Spleen (tissue), 11 donors: ENCODE measurements at regions not wholly inside any gene's neighbourhood (a gene's known extent, or its start where the extent isn't known, plus 50 kb on each side); places are given as distances from the start of the nearest gene placed in this dataset.

Experiments used
- DNase-seq: peaks from one replicate; pipeline ENCODE4 v3.0.0-alpha.2; 2020
- H3K27ac ChIP-seq, 8 donors: fragments of 200-600 bp; sonication (generic) in 7 of 8; 1 replicate in 4 of 8; 2 replicates in 4 of 8; pipeline versions ENCODE4 v1.5.0 to v1.8.0; 2016 to 2021; ENCODE audit warnings: inconsistent platforms in 4 of 8, mild to moderate bottlenecking in 4 of 8, moderate library complexity in 1 of 8
- H3K27me3 ChIP-seq, 7 donors: fragments of 200-600 bp; sonication (generic) in 6 of 7; replicated peaks in 1 of 7; 1 replicate in 4 of 7; 2 replicates in 3 of 7; pipeline versions ENCODE4 v1.5.0 to v1.8.0; 2016 to 2021; ENCODE audit warnings: inconsistent platforms in 3 of 7, mild to moderate bottlenecking in 1 of 7
- H3K36me3 ChIP-seq, 6 donors: fragments of 200-600 bp; sonication (generic) in 5 of 6; 1 replicate in 4 of 6; 2 replicates in 2 of 6; pipeline versions ENCODE4 v1.5.0 to v1.8.0; 2016 to 2021; ENCODE audit warnings: inconsistent platforms in 2 of 6
- H3K4me1 ChIP-seq, 6 donors: fragments of 200-600 bp; sonication (generic) in 5 of 6; 1 replicate in 3 of 6; 2 replicates in 3 of 6; pipeline versions ENCODE4 v1.5.0 to v1.8.0; 2016 to 2021; ENCODE audit warnings: inconsistent platforms in 3 of 6
- H3K4me3 ChIP-seq, 8 donors: fragments of 200-600 bp; sonication (generic) in 7 of 8; 1 replicate in 4 of 8; 2 replicates in 4 of 8; pipeline versions ENCODE4 v1.5.0 to v1.8.0; 2016 to 2021; ENCODE audit warnings: inconsistent platforms in 4 of 8, mild to moderate bottlenecking in 4 of 8, moderate library complexity in 2 of 8
- H3K9me3 ChIP-seq, 8 donors: fragments of 200-600 bp; sonication (generic) in 7 of 8; 1 replicate in 4 of 8; 2 replicates in 4 of 8; pipeline versions ENCODE4 v1.5.0 to v1.8.0; 2016 to 2021; ENCODE audit warnings: inconsistent platforms in 4 of 8
- CTCF ChIP-seq, 11 experiments: fragments of 200-600 bp in 7 of 11; fragments of 450-650 bp in 4 of 11; sonication (generic) in 4 of 11; IDR thresholded peaks in 8 of 11; conservative IDR thresholded peaks in 3 of 11; 1 replicate in 7 of 11; 2 replicates in 4 of 11; pipeline versions ENCODE4 v1.4.0 to v1.8.0; 2016 to 2021; ENCODE audit warnings: antibody characterized with exemption in 11 of 11, inconsistent platforms in 4 of 11, mild to moderate bottlenecking in 1 of 11
- POLR2A ChIP-seq, 3 donors: fragments of 450-650 bp; IDR thresholded peaks; one replicate each; pipeline ENCODE4 v1.5.1; 2017; ENCODE audit warnings: antibody characterized with exemption in 3 of 3, mild to moderate bottlenecking in 1 of 3
- POLR2AphosphoS5 ChIP-seq, 3 donors: sonication (generic); formaldehyde crosslinking; IDR thresholded peaks; one replicate each; pipeline ENCODE4 v1.5.1; 2017; ENCODE audit warnings: antibody characterized with exemption in 3 of 3
- WGBS, 5 donors: extraction: QIAGEN DNeasy Blood & Tissue Kit in 3 of 5; methylation state at CpG; one replicate each; pipeline versions ENCODE4 v1.1.5 to v1.1.7; 2013 to 2018; 5-methylcytosine and 5-hydroxymethylcytosine counted together
- intact Hi-C: fragments of 100-400 bp; cut with DNase I; formaldehyde crosslinking; loops from one replicate; pipeline ENCODE4 v1.15.0; 2023; ENCODE audit warnings: low total_unique reads
- donor health status: healthy with polysubstance abuse.
- donor health status: DM: no; HTN: no; CAD: no; lungs with moderate emphysema.
- donor health status: DM: no; HTN: no; CAD: no.
- donor health status: Bipolar disorder and iron deficiency.
- donor health status: healthy.
- donor health status: DM: no; HTN: no; CAD: no.
- donor health status: DM: yes; HTN: yes; CAD: no.

- H3K4me1 ChIP-seq, result no peaks in the 10 kb centered on the region
- intact Hi-C loops, result no loop called here
- H3K9me3 ChIP-seq, result peaks cover 0 to 4% (median 0%) of the 10 kb centered on the region in 8 donors
- H3K27me3 ChIP-seq, result no peaks in the 10 kb centered on the region
- H3K4me3 ChIP-seq, result no peak overlapping the region
- H3K27ac ChIP-seq, result no peak overlapping the region
- H3K36me3 ChIP-seq, result no peaks in the 10 kb centered on the region
- no peak for TF ChIP-seq POLR2A (IDR thresholded peaks at IDR 0.05)
- no peak for TF ChIP-seq CTCF (IDR thresholded peaks at IDR 0.05 in 8 of 11, conservative IDR thresholded peaks at IDR 0.05 in 3 of 11)
- TF ChIP-seq POLR2AphosphoS5 (IDR thresholded peaks at IDR 0.05), result no peak
- no peak for DNase-seq
These were observed 337.0 kb upstream of the ZNF804A start for GRCh38 chr2:184261331-184261730.

- Histone ChIP-seq H3K27ac (no peak overlapping the region), H3K9me3 (peaks cover 0 to 4% (median 0%) of the 10 kb centered on the region in 8 donors), H3K27me3 (no peaks in the 10 kb centered on the region), H3K4me1 (no peaks in the 10 kb centered on the region), H3K36me3 (no peaks in the 10 kb centered on the region), H3K4me3 (no peak overlapping the region)
- TF ChIP-seq CTCF (IDR thresholded peaks at IDR 0.05 in 8 of 11, conservative IDR thresholded peaks at IDR 0.05 in 3 of 11) (no peak), POLR2AphosphoS5 (IDR thresholded peaks at IDR 0.05) (no peak), POLR2A (IDR thresholded peaks at IDR 0.05) (no peak)
- intact Hi-C loops, result no loop called here
- no peak for DNase-seq
- WGBS, 5 donors, result 69 to 87% (median 71%) methylated on average over 3 of the region's 3 CpGs
These were observed 336.5 kb upstream of the ZNF804A start for GRCh38 chr2:184261818-184262217.

GRCh38 chr2:184268900-184269477 lies 329.3 kb upstream of the ZNF804A start:
- H3K9me3 ChIP-seq, result peaks cover 0 to 4% (median 0%) of the 10 kb centered on the region in 8 donors
- H3K27me3 ChIP-seq, result no peaks in the 10 kb centered on the region
- H3K4me3 ChIP-seq, result no peak overlapping the region
- intact Hi-C loops, result no loop called here
- no peaks in the 10 kb centered on the region for H3K4me1 ChIP-seq
- WGBS, 5 donors, result 69 to 90% (median 78%) methylated on average over 5 of the region's 5 CpGs
- H3K36me3 ChIP-seq, result no peaks in the 10 kb centered on the region
- no peak for DNase-seq
- TF ChIP-seq CTCF (IDR thresholded peaks at IDR 0.05 in 8 of 11, conservative IDR thresholded peaks at IDR 0.05 in 3 of 11), result no peak
- TF ChIP-seq POLR2A (IDR thresholded peaks at IDR 0.05), result no peak
- TF ChIP-seq POLR2AphosphoS5 (IDR thresholded peaks at IDR 0.05), result no peak
- no peak overlapping the region for H3K27ac ChIP-seq

- WGBS, 5 donors, result 68 to 79% (median 76%) methylated on average over 5 of the region's 5 CpGs
- H3K36me3 ChIP-seq, result no peaks in the 10 kb centered on the region
- H3K4me1 ChIP-seq, result no peaks in the 10 kb centered on the region
- H3K4me3 ChIP-seq, result no peak overlapping the region
- no peaks in the 10 kb centered on the region for H3K27me3 ChIP-seq
- DNase-seq, result no peak
- intact Hi-C loops, result no loop called here
- H3K27ac ChIP-seq, result no peak overlapping the region
- no peaks in the 10 kb centered on the region for H3K9me3 ChIP-seq
- TF ChIP-seq CTCF (IDR thresholded peaks at IDR 0.05 in 8 of 11, conservative IDR thresholded peaks at IDR 0.05 in 3 of 11) (no peak), POLR2AphosphoS5 (IDR thresholded peaks at IDR 0.05) (no peak), POLR2A (IDR thresholded peaks at IDR 0.05) (no peak)
These were observed 327.7 kb upstream of the ZNF804A start for GRCh38 chr2:184270660-184271059.
